HL-60 (cell line): ENCODE measurements at regions not wholly inside any gene's neighbourhood (a gene's known extent, or its start where the extent isn't known, plus 50 kb on each side); places are given as distances from the start of the nearest gene placed in this dataset.
"Not testable (repeated sequence)": the region's sequence is repeated elsewhere in the genome, so short reads cannot be mapped to it uniquely, and the experiment has no call there.

Experiments used
- DNase-seq, 2 experiments: peaks; one replicate each; pipeline ENCODE4 v3.0.0-alpha.2; 2010 to 2020; ENCODE audit warnings: low read depth in 1 of 2, low spot score in 1 of 2
- H3K27ac ChIP-seq: fragments of 250-450 bp; sonication (Bioruptor Pico); replicated peaks from 2 replicates; pipeline ENCODE4 v1.5.1; 2020; ENCODE audit warnings: mild to moderate bottlenecking, moderate library complexity
- H3K27me3 ChIP-seq: fragments of 250-450 bp; sonication (Bioruptor Pico); 2 replicates; pipeline ENCODE4 v1.5.1; 2021; ENCODE audit warnings: mild to moderate bottlenecking, moderate library complexity; ENCODE audit not compliant: insufficient read depth, poor library complexity, severe bottlenecking
- H3K4me3 ChIP-seq: replicated peaks from 2 replicates; pipeline ENCODE4 v1.5.1; 2011; ENCODE audit warnings: mild to moderate bottlenecking, control low read depth, low read length; ENCODE audit not compliant: insufficient read depth
- GABPA ChIP-seq: IDR thresholded peaks from 2 replicates; pipeline ENCODE4 v1.6.1; 2012; ENCODE audit warnings: low read depth
- POLR2AphosphoS5 ChIP-seq: IDR thresholded peaks from 2 replicates; pipeline ENCODE4 v1.6.1; 2012; ENCODE audit warnings: low read depth
- SPI1 ChIP-seq: IDR thresholded peaks from 2 replicates; pipeline ENCODE4 v1.6.1; 2012; ENCODE audit warnings: low read depth, mild to moderate bottlenecking, borderline replicate concordance
- TF ChIP-seq, protein P1 (sequence below): IDR thresholded peaks from 2 replicates; pipeline ENCODE4 v1.6.1; 2012; ENCODE audit warnings: low read depth; ENCODE audit not compliant: insufficient replicate concordance
- TF ChIP-seq, protein P2 (sequence below): IDR thresholded peaks from one replicate; pipeline ENCODE4 v1.5.1; 2011; ENCODE audit warnings: low read length, control low read depth, inconsistent platforms; ENCODE audit not compliant: insufficient read depth

DNA sequence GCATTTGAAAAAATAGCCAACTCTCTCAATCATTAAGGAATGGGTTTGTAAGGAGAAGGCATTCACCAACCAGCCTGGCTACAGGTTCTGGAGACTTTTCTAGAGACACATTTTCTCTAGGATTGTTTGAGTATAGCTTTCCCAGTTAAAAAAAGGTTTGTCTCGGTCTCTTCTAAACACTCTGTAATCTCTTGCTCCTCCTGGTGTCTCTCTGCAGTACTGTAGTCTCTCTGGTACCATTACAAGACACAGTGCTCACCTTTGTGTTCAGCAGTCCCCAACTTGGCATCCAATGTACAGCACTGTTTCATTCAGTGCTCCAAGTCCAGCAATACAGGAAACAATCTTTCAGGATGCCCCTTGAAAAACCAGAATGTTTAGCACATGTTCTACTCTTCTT, 534.4 kb downstream of the ZNF385D start:
- Histone ChIP-seq H3K27me3 (no peaks in the 10 kb centered on the region), H3K4me3 (no peak overlapping the region), H3K27ac (no peak overlapping the region)
- TF ChIP-seq GABPA (no peak), POLR2AphosphoS5 (no peak), SPI1 (no peak)
- TF ChIP-seq, protein P1, sequence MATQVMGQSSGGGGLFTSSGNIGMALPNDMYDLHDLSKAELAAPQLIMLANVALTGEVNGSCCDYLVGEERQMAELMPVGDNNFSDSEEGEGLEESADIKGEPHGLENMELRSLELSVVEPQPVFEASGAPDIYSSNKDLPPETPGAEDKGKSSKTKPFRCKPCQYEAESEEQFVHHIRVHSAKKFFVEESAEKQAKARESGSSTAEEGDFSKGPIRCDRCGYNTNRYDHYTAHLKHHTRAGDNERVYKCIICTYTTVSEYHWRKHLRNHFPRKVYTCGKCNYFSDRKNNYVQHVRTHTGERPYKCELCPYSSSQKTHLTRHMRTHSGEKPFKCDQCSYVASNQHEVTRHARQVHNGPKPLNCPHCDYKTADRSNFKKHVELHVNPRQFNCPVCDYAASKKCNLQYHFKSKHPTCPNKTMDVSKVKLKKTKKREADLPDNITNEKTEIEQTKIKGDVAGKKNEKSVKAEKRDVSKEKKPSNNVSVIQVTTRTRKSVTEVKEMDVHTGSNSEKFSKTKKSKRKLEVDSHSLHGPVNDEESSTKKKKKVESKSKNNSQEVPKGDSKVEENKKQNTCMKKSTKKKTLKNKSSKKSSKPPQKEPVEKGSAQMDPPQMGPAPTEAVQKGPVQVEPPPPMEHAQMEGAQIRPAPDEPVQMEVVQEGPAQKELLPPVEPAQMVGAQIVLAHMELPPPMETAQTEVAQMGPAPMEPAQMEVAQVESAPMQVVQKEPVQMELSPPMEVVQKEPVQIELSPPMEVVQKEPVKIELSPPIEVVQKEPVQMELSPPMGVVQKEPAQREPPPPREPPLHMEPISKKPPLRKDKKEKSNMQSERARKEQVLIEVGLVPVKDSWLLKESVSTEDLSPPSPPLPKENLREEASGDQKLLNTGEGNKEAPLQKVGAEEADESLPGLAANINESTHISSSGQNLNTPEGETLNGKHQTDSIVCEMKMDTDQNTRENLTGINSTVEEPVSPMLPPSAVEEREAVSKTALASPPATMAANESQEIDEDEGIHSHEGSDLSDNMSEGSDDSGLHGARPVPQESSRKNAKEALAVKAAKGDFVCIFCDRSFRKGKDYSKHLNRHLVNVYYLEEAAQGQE, result no peak
- TF ChIP-seq, protein P2, sequence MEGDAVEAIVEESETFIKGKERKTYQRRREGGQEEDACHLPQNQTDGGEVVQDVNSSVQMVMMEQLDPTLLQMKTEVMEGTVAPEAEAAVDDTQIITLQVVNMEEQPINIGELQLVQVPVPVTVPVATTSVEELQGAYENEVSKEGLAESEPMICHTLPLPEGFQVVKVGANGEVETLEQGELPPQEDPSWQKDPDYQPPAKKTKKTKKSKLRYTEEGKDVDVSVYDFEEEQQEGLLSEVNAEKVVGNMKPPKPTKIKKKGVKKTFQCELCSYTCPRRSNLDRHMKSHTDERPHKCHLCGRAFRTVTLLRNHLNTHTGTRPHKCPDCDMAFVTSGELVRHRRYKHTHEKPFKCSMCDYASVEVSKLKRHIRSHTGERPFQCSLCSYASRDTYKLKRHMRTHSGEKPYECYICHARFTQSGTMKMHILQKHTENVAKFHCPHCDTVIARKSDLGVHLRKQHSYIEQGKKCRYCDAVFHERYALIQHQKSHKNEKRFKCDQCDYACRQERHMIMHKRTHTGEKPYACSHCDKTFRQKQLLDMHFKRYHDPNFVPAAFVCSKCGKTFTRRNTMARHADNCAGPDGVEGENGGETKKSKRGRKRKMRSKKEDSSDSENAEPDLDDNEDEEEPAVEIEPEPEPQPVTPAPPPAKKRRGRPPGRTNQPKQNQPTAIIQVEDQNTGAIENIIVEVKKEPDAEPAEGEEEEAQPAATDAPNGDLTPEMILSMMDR, result no peak
- no peak for DNase-seq

DNA sequence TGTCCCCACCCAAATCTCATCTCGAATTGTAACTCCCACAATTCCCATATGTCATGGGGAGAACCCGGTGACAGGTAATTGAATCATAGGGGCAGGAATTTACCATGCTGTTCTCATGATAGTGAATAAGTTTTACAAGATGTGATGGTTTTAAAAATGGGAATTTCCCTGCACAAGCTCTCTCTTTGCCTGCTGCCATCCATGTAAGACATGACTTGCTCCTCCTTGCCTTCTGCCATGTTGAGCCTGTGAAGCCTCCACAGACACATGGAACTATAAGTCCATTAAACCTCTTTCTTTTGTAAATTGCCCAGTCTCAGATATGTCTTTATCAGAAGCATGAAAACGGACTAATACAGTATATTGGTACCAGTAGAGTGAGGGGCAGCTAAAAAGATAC, 546.9 kb downstream of the ZNF385D start:
- H3K27me3 ChIP-seq, H3K27ac ChIP-seq, H3K4me3 ChIP-seq, DNase-seq: not testable (repeated sequence)

DNA sequence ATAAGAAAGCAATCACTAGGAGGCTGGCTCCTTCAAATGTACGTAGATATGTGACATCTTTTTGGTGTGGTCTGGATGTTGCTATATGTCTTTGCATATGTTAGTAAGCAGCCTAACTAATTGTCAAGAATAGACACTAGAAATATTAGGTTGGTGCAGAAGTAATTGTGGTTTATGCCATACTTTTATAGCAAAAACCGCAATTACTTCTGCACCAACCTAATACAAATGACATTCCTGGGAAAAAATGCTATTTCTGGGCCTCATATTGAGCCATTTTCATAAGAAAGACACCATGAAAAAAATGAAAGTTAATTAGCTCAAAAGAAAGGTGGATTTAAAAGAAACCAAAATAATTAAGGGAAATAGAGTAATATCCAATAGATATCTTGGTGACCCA, 555.8 kb downstream of the ZNF385D start:
- H3K27me3 ChIP-seq, result no peaks in the 10 kb centered on the region
- no peak overlapping the region for H3K27ac ChIP-seq
- H3K4me3 ChIP-seq, result no peak overlapping the region
- DNase-seq, result no peak
- TF ChIP-seq, protein P1, result no peak
- TF ChIP-seq, protein P2, result no peak
- TF ChIP-seq POLR2AphosphoS5, result no peak
- no peak for TF ChIP-seq SPI1
- no peak for TF ChIP-seq GABPA

DNA sequence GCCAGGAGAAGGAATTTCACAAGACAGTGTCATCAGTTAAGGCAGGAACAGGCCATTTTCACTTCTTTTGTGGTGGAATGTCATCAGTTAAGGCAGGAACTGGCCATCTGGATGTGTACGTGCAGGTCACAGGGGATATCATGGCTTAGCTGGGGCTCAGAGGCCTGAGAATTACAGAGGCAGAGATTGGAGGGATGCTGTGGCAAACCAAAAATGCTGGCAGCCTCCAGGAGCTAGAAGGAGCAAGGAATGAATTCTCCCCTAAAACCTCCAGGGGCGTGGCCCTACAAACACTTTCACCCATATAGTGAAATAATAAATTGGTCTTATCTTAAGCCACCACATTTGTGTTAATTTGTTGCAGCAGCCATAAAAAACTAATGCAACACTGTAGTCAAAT, 557.0 kb downstream of the ZNF385D start:
- not testable (repeated sequence) for H3K27me3 ChIP-seq, DNase-seq, H3K27ac ChIP-seq, H3K4me3 ChIP-seq

DNA sequence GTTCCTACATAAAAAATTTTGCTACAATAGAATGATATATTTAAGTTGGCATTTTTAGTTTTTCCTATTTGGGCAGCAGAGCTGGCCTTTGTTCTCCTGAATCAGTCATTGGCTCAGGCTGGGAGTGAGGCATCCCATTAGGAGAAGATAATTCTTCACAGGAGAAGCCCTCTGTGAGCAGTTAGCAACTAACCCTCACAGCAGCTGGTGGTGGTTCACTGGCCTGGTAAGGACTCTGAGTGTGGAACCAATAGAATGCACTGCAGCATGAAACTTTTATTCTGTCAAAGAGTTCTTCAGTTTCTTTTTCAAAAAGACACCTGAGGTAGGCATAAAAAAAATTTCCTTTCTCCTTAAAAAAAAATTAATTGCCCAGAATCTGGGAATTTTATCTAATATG, 562.6 kb downstream of the ZNF385D start:
- Histone ChIP-seq H3K4me3 (no peak overlapping the region), H3K27me3 (no peaks in the 10 kb centered on the region), H3K27ac (no peak overlapping the region)
- TF ChIP-seq, protein P1, result no peak
- TF ChIP-seq GABPA (no peak), SPI1 (no peak), POLR2AphosphoS5 (no peak)
- TF ChIP-seq, protein P2, result no peak
- DNase-seq, result no peak
